GM12891 (cell line): ENCODE measurements at regions not wholly inside any gene's neighbourhood (a gene's known extent, or its start where the extent isn't known, plus 50 kb on each side); places are given as distances from the start of the nearest gene placed in this dataset.

ENCODE experiments used
- PAX5 ChIP-seq: IDR thresholded peaks from 2 replicates; pipeline ENCODE4 v1.6.1; 2011; ENCODE audit warnings: low read length, moderate library complexity, mild to moderate bottlenecking; ENCODE audit not compliant: insufficient read depth, severe bottlenecking
- POLR2A ChIP-seq: IDR thresholded peaks from 2 replicates; pipeline ENCODE4 v1.6.1; 2011; ENCODE audit warnings: low read depth, low read length, control low read depth
- POLR2AphosphoS5 ChIP-seq: IDR thresholded peaks from 2 replicates; pipeline ENCODE4 v1.6.1; 2011; ENCODE audit warnings: low read depth, low read length, control low read depth
- POU2F2 ChIP-seq: IDR thresholded peaks from 2 replicates; pipeline ENCODE4 v1.6.1; 2011; ENCODE audit warnings: low read depth, mild to moderate bottlenecking, control low read depth, low read length, moderate library complexity
- SPI1 ChIP-seq: IDR thresholded peaks from 2 replicates; pipeline ENCODE4 v1.6.1; 2011; ENCODE audit warnings: low read depth, low read length, control low read depth
- TAF1 ChIP-seq: IDR thresholded peaks from 2 replicates; pipeline ENCODE4 v1.6.1; 2011; ENCODE audit warnings: low read depth, low read length, control low read depth

DNA sequence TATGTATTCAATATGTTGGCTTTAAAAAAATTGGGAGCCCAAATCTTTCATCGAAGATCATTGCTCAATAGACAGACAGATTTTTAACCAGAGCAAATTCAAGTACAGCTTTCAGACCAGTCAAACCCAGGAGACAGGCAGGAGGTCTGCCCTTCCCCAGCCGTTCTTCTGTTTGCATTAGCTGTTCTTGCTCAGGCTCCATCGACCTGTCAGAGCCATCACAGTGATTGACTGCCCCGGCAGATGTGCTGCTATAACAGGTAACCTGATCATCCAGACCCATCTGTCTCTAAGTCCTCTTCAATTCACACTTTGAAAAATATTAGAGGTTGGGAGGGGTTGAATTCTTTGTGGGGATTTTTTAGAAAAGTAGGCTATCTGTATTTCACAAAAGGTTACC is 453.5 kb downstream of the FOXG1 start:
- TF ChIP-seq TAF1 (no peak), POLR2A (no peak), POLR2AphosphoS5 (no peak), PAX5 (no peak), SPI1 (no peak), POU2F2 (no peak)
